GM20000 (cell line): ENCODE measurements at regions not wholly inside any gene's neighbourhood (a gene's known extent, or its start where the extent isn't known, plus 50 kb on each side); places are given as distances from the start of the nearest gene placed in this dataset.

ENCODE experiments used
- DNase-seq: peaks from one replicate; pipeline ENCODE4 v3.0.0; 2012; ENCODE audit warnings: low spot score
- TF ChIP-seq, protein P1 (sequence below): IDR thresholded peaks from 2 replicates; pipeline ENCODE4 v1.5.1; 2012; ENCODE audit warnings: mild to moderate bottlenecking, control low read depth; ENCODE audit errors: extremely low read depth, missing control alignments

DNA sequence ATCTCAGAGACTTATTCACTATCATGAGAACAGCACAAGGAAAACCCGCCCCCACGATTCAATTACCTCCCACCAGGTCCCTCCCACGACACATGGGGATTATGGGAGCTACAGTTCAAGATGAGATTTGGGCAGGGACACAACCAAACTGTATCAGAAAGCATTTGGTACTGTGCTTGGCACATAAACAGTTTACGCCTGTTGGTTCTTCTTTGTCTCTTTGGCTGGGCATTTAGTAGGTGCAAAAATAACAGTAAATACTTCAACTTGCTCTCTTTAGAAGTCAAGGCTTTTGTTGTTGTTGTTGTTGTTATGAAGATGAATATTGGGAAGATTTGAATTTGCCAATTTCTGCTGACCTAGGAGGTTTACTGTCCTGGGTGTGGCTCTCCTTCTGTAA is 175.4 kb upstream of the IGSF21 start:
- TF ChIP-seq, protein P1, sequence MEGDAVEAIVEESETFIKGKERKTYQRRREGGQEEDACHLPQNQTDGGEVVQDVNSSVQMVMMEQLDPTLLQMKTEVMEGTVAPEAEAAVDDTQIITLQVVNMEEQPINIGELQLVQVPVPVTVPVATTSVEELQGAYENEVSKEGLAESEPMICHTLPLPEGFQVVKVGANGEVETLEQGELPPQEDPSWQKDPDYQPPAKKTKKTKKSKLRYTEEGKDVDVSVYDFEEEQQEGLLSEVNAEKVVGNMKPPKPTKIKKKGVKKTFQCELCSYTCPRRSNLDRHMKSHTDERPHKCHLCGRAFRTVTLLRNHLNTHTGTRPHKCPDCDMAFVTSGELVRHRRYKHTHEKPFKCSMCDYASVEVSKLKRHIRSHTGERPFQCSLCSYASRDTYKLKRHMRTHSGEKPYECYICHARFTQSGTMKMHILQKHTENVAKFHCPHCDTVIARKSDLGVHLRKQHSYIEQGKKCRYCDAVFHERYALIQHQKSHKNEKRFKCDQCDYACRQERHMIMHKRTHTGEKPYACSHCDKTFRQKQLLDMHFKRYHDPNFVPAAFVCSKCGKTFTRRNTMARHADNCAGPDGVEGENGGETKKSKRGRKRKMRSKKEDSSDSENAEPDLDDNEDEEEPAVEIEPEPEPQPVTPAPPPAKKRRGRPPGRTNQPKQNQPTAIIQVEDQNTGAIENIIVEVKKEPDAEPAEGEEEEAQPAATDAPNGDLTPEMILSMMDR: no peak
- DNase-seq: no peak

DNA sequence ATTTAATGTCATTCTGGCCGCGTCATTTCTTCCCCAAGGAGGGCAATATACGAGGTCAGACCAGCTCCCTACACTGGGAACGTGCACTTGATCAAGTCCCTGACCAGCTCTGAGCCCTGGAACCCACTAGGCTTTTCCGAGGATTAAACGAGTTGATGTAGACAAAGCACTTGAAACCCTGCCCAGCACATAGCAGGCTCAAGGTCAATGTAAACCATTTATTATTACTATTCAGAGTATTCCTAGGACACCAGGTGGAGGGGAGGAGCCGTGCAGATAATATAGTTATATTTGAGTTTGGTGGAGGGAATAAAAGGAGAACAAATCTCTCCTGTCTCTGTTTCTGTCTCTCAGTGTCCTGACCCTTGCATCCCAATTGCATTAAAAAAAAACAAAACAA is 174.1 kb upstream of the IGSF21 start:
- TF ChIP-seq, protein P1: no peak
- DNase-seq: no peak

DNA sequence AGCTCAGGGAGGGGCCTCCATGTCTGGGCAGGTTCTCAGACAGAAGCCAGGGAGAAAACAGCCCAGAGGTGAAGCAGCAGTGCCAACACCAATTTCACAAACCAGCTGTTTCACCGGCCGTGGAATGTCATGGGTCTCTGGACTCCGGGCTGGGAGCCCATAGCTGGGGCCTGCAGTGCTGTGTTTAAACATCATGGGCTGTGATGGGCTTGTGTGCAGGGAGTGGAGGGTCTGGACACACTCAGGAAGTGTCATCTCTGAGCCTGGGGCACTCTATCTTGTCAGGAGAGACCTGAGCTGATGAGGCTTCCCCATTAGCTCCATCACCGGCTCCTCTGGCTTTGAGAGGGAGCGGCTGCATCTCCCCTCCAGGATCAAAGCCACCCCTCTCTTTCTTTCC is 173.6 kb upstream of the IGSF21 start:
- TF ChIP-seq, protein P1: no peak
- DNase-seq: no peak

DNA sequence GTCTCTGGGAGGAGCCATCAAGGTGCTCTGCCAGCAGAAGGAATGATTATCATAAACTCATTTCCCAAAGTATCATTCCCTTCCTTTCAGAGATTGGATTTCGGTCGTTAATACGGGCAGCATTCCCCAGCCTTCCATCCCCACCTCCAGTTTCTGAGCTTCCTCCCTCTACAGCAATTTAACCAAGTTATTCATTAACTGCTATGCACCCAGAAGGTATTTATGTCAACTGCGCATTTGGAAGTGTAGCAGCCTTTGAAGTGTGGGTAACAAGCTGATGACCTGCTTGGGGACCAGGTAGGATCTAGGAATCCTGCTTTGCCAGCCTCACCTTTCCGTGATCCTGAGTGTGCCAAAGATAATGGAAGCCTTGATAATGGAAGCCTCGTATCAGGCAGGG is 172.4 kb upstream of the IGSF21 start:
- DNase-seq: no peak
- TF ChIP-seq, protein P1: no peak

DNA sequence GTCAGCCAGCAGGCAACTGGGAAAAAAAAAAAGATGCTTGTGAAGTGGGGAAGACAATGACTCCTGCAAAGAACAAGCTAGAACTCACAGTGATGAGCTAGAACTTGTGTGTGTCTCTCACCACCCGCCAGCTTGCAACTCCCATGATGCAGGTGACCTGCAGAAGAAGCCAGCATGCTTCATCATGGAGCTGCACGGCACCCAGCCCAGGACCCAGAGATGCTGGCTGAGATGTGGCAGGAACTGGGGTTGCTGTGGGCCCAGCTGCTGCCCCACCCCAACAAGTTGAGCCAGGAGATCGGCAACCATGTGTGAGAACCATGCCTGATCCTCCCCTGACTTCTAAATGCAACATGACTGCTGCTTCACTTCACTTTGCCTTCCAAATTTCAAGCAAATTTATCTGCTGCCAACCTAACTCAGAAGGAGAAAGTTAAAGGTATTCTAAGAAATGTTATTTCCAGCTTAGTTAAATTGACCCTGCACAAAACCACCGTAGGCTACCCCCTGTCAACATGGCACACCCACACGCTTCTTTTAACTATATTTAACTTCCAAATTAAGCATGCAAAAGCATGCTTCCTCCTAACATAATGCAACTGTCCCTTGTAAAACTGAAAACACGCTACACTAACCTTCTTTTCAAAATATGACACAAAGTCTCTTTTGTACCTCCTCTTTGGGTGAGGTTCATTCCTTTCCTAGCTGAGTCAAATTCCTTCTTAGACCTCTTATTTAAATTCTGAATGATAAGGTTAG is 166.0 kb upstream of the IGSF21 start:
- no peak for DNase-seq
- TF ChIP-seq, protein P1: no peak

DNA sequence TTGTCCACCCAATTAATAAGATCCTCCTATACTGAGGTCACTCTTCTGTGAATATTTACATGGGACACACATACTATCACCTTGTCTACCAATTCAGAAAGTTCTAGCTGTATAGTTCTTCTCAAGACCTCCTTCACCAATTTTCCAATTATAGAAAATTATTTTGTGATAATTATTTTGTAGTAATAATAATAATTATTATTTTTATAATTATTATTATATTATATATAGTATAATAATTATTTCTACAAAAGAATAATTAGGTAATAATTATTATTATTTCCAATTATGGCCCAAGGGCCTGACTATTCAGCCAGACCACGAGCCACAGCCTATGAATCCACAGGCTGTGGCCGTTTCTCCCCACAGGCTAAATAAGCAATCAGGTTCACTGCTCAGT is 164.1 kb upstream of the IGSF21 start:
- no peak for DNase-seq
- TF ChIP-seq, protein P1: no peak

DNA sequence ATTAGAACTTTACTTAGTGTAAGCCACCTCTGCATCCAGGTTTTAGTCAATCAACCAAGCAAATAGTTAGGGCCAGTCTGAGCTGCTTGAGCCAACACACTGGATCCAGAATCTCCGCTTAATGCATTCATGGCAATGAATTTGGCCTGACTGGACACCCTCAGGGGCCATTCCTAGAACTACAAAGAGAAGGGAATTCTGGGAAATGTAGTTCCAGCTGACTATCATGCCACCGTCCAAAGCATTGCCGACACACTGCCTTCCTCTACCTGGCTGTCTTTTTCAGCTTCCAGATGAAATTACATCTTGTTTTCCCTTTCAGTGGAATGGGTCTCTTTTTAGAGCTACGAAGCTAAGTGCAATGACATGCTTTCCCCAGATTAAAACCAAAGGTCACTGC is 163.0 kb upstream of the IGSF21 start:
- DNase-seq: no peak
- TF ChIP-seq, protein P1: no peak
